ENCODE measurements at regions not wholly inside any gene's neighbourhood (a gene's known extent, or its start where the extent isn't known, plus 50 kb on each side); places are given as distances from the start of the nearest gene placed in this dataset.
"Not testable (repeated sequence)": the region's sequence is repeated elsewhere in the genome, so short reads cannot be mapped to it uniquely, and the experiment has no call there.

- no peaks in the 10 kb centered on the region for H3K36me3 Mint-ChIP-seq
- H3K27me3 Mint-ChIP-seq: no peaks in the 10 kb centered on the region
- H3K9me3 Mint-ChIP-seq: no peaks in the 10 kb centered on the region
- H3K4me1 Mint-ChIP-seq: no peaks in the 10 kb centered on the region
- H3K4me3 Mint-ChIP-seq: no peak overlapping the region
- H3K27ac Mint-ChIP-seq: no peak overlapping the region
Observed at GRCh38 chr21:28074676-28075075, 918.0 kb downstream of the LTN1 start.

DNA sequence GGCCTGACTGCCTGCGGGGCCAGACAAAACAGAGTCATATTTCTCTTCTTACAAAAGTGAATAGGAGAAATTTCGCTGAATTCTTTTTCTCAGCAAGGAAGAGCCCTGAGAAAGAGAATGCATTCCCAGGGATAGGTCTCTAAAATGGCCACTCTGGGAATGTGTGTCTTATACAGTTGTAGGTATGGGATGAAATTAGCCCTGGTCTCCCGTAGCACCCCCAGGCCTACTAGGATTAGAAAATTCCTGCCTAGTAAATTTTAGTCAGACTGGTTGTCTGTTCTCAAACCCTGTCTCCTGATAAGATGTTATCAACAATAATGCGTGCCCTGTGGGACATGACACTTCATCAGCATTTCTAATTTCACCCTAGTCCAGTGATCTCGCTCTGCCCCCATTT, 920.1 kb downstream of the LTN1 start:
- H3K36me3 Mint-ChIP-seq: no peaks in the 10 kb centered on the region
- H3K9me3 Mint-ChIP-seq: no peaks in the 10 kb centered on the region
- no peaks in the 10 kb centered on the region for H3K4me1 Mint-ChIP-seq
- H3K27me3 Mint-ChIP-seq: no peaks in the 10 kb centered on the region
- no peak overlapping the region for H3K27ac Mint-ChIP-seq
- no peak overlapping the region for H3K4me3 Mint-ChIP-seq

DNA sequence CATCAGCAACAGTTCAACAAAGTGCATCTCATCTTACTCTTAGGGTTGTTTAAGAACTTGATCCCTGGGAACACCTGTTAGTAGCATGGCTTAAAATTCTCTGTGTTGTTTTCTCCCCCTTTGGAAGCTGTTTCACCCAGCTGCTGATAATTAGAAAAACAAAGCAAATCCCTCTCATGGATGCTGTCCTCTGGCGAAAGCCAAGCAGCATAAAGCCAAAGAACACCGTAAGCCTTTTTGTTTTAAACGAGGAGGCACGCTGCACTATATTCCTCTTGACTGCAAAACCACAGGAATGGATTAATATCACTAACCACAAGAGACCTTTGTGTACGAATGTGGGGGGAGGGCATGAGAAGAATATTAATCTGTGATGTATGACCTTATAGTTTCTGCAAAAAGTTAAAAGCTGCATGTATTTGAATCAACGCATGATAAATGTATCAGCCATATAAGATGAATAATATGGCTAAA, 923.2 kb downstream of the LTN1 start:
- Mint-ChIP-seq H3K9me3 (no peaks in the 10 kb centered on the region), H3K36me3 (no peaks in the 10 kb centered on the region), H3K27ac (no peak overlapping the region), H3K27me3 (no peaks in the 10 kb centered on the region), H3K4me1 (peaks cover 3% of the 10 kb centered on the region), H3K4me3 (no peak overlapping the region)

GRCh38 chr21:28068455-28069358, 924.0 kb downstream of the LTN1 start:
- H3K36me3 Mint-ChIP-seq: no peaks in the 10 kb centered on the region
- H3K4me3 Mint-ChIP-seq: no peak overlapping the region
- no peak overlapping the region for H3K27ac Mint-ChIP-seq
- no peaks in the 10 kb centered on the region for H3K9me3 Mint-ChIP-seq
- H3K4me1 Mint-ChIP-seq: peaks cover 3% of the 10 kb centered on the region
- no peaks in the 10 kb centered on the region for H3K27me3 Mint-ChIP-seq

- Mint-ChIP-seq H3K9me3 (no peaks in the 10 kb centered on the region), H3K36me3 (no peaks in the 10 kb centered on the region), H3K27ac (no peak overlapping the region), H3K27me3 (no peaks in the 10 kb centered on the region), H3K4me1 (peaks cover 3% of the 10 kb centered on the region), H3K4me3 (no peak overlapping the region)
Observed at GRCh38 chr21:28066596-28067387, 925.9 kb downstream of the LTN1 start.

GRCh38 chr21:28066076-28066475, 926.6 kb downstream of the LTN1 start:
- Mint-ChIP-seq H3K36me3 (no peaks in the 10 kb centered on the region), H3K27me3 (no peaks in the 10 kb centered on the region), H3K4me1 (peaks cover 3% of the 10 kb centered on the region), H3K9me3 (no peaks in the 10 kb centered on the region), H3K4me3 (no peak overlapping the region), H3K27ac (no peak overlapping the region)

DNA sequence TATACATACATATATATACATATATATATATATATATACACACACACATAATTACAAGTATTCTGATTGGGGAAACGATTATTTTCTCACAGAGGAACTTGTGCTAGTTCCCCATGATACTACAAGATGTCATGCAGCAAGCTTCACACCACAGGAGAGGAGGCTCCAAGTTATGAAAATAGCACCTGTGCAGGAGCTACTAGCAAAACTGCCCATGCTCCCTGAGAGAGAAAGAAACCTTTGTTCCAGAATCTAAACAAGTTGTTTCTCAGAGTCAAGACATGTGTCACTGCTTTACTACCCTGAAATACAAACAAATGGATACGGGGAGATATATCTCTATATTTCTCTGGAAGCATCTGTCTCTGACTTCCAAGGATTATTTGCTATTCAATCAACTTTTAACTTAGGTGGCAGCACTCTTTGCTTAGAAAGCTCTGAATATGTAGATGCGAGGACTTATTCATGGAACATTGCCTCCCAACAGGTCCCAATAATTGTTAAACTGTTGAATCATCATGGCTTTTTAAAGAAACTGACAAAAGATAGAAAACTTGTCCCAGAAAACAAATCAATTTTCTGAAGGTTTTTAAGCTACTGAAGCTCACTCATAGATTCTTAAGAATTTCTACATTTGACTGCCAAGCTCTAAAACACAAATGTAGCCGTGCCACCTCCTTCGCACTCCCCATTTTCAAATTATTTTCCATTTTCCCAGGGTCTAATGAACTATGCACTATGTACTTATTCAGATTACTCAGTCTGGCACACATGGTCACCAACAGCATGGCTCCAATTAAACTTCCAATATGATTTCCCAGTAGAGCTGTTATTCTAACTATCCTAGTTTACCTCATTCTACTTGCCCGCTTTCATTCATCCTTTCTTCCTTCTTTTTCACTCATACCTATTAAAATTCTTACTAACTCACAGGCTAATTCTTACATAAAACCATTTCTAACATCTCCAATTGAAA, 929.1 kb downstream of the LTN1 start:
- no peaks in the 10 kb centered on the region for H3K27me3 Mint-ChIP-seq
- peaks cover 3% of the 10 kb centered on the region for H3K4me1 Mint-ChIP-seq
- no peak overlapping the region for H3K4me3 Mint-ChIP-seq
- no peak overlapping the region for H3K27ac Mint-ChIP-seq
- no peaks in the 10 kb centered on the region for H3K36me3 Mint-ChIP-seq
- no peaks in the 10 kb centered on the region for H3K9me3 Mint-ChIP-seq

DNA sequence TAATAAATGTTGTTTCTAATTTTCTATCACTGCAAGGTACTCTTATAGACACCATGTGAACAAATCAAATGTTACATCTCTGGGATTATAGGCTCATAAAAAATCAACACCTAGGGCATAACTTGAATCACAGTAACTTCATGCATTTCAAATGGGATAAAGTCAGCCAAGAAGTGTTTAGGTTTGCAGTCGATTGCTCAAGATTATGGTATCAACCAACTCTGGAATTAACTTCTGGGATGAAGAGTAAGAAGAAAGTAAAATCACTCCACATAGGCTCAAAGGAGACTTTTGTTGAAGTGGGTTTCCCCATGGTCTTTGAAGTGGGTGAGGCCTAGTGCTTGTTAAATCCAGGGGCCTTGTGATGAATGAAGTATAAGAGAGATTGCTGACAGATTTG, 939.7 kb downstream of the LTN1 start:
- not testable (repeated sequence) for H3K27me3 Mint-ChIP-seq, H3K4me1 Mint-ChIP-seq, H3K27ac Mint-ChIP-seq, H3K9me3 Mint-ChIP-seq, H3K36me3 Mint-ChIP-seq, H3K4me3 Mint-ChIP-seq

DNA sequence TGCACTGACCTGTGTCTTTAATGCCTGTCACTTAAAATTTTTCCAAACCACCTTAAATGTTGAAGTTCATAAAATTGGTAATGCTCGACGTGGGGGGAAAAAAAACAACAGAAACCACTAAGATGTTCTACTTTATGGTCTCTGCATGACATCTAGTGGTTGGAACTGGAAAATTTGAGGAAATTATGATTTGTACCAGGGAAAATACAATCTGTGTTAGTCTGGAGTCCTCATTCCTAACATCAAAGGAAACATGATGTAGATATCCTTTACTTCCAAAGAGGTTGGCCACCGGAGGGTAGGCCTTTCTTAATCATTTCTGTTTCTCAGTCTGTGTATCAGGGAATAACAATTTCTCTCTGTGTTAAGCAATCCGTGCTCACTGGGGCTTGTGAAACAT, 941.0 kb downstream of the LTN1 start:
- H3K4me3 Mint-ChIP-seq: not testable (repeated sequence)

GRCh38 chr21:28035692-28036091, 957.0 kb downstream of the LTN1 start:
- not testable (repeated sequence) for H3K4me3 Mint-ChIP-seq, H3K27ac Mint-ChIP-seq, H3K27me3 Mint-ChIP-seq, H3K36me3 Mint-ChIP-seq, H3K4me1 Mint-ChIP-seq, H3K9me3 Mint-ChIP-seq

More for the DNA sequence above, 941.0 kb downstream of the LTN1 start:
- not testable (repeated sequence) for H3K9me3 Mint-ChIP-seq, H3K27me3 Mint-ChIP-seq, H3K27ac Mint-ChIP-seq, H3K4me1 Mint-ChIP-seq, H3K36me3 Mint-ChIP-seq

DNA sequence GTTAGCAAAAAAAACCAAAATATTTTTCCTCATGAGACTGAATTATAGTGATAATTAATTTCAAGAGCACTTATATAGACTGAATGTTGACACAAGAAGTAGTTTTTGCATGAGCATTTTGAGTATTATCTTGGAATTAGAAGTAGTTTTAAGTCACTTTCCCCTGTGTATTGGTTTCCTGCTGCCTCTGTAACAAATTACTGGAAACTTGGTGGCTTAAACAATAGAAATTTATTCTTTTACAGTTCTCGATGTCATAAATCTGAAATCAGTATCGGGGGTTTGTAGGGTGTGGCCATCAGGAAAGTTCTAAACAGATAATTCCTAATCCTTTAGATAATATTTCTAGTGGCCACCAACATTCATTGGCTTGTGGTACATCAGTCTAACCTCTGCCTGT, 957.8 kb downstream of the LTN1 start:
- H3K27me3 Mint-ChIP-seq, H3K9me3 Mint-ChIP-seq, H3K27ac Mint-ChIP-seq, H3K4me1 Mint-ChIP-seq, H3K4me3 Mint-ChIP-seq, H3K36me3 Mint-ChIP-seq: not testable (repeated sequence)

GRCh38 chr21:28034334-28034733, 958.3 kb downstream of the LTN1 start:
- not testable (repeated sequence) for H3K4me1 Mint-ChIP-seq, H3K4me3 Mint-ChIP-seq, H3K36me3 Mint-ChIP-seq, H3K27me3 Mint-ChIP-seq, H3K9me3 Mint-ChIP-seq, H3K27ac Mint-ChIP-seq

DNA sequence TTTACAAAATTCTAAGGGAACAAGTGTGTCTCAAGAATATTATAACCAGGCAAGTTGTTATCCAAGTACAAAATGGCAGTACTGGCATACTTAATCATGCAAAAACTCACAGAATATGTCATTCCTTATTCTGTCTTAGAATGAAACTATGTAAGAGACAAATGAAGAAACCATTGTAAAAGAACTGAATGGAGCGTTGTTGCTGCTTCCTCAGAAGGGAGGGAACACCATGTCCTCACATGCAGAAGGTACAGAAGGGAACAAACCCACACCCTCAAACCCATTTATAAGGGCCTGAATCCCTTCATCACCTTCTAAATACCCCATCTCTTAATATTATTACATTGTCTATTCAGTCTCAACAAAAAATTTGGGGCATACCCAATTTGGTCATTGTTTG, 960.0 kb downstream of the LTN1 start:
- H3K36me3 Mint-ChIP-seq, H3K4me3 Mint-ChIP-seq, H3K27ac Mint-ChIP-seq, H3K9me3 Mint-ChIP-seq, H3K27me3 Mint-ChIP-seq, H3K4me1 Mint-ChIP-seq: not testable (repeated sequence)

DNA sequence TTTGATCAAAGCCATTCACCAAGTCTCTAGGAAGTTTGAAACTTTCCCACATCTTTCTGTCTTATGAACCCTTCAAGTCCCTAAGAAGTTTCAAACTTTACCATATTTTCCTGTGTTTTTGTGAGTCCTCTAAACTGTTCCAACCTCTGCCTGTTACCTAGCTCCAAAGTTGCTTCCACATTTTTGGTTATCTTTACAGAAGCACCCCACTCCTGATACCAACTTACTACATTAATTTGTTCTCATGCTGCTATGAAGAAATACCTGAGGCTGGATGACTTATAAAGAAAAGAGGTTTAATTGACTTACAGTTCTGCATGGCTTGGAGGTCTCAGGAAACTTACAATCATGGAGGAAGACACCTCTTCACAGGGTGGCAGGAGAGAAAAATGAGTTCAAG, 961.6 kb downstream of the LTN1 start:
- not testable (repeated sequence) for H3K36me3 Mint-ChIP-seq, H3K4me3 Mint-ChIP-seq, H3K27me3 Mint-ChIP-seq, H3K4me1 Mint-ChIP-seq, H3K27ac Mint-ChIP-seq, H3K9me3 Mint-ChIP-seq

DNA sequence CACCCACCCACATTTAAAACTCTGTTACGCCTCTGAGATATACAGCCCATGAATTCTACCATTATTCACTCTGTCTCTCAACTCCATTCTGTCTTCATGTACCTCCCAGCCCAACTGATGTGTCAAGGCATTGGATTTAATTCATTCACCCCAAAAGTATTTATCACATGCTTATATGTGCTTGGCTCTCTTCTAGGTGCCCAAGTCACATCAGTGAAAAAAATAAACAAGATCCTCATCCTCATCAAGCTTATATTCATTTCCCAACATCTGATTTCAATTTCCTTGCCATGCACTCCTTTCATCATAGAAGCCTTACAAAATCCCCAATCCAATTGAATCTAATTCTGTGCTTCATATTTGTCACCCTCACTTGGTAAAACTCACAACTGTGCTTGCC, 967.6 kb downstream of the LTN1 start:
- no peak overlapping the region for H3K27ac Mint-ChIP-seq

More for the DNA sequence above, 967.6 kb downstream of the LTN1 start:
- Mint-ChIP-seq H3K9me3 (no peaks in the 10 kb centered on the region), H3K27me3 (no peaks in the 10 kb centered on the region), H3K4me3 (no peak overlapping the region), H3K4me1 (no peaks in the 10 kb centered on the region), H3K36me3 (no peaks in the 10 kb centered on the region)

All from activated naive CD4-positive, alpha-beta T cell treated with anti-CD3 and anti-CD28 coated beads, Interleukin-2, amount 50 U/mL, for 24 hours (primary cell).